Esophagus muscularis mucosa (tissue), 4 donors: ENCODE measurements at regions not wholly inside any gene's neighbourhood (a gene's known extent, or its start where the extent isn't known, plus 50 kb on each side); places are given as distances from the start of the nearest gene placed in this dataset.

Experiments
- DNase-seq: peaks from one replicate; pipeline ENCODE4 v3.0.0-alpha.2; 2017; ENCODE audit errors: extremely low spot score
- H3K27ac ChIP-seq, 4 donors: fragments of 200-600 bp; sonication (generic); replicated peaks in 1 of 4; 1 replicate in 3 of 4; 2 replicates in 1 of 4; pipeline ENCODE4 v1.5.1; 2016 to 2019; ENCODE audit warnings: mild to moderate bottlenecking in 1 of 4
- H3K27me3 ChIP-seq, 4 donors: fragments of 200-600 bp; sonication (generic); one replicate each; pipeline versions ENCODE4 v1.5.1 to v1.6.0; 2016 to 2019
- H3K36me3 ChIP-seq, 4 donors: fragments of 200-600 bp; sonication (generic); one replicate each; pipeline ENCODE4 v1.5.1; 2016 to 2019
- H3K4me1 ChIP-seq, 4 donors: fragments of 200-600 bp; sonication (generic); one replicate each; pipeline ENCODE4 v1.5.1; 2016 to 2019
- H3K4me3 ChIP-seq, 4 donors: fragments of 200-600 bp; sonication (generic); 1 replicate in 2 of 4; 2 replicates in 2 of 4; pipeline ENCODE4 v1.5.1; 2016 to 2019; ENCODE audit warnings: mild to moderate bottlenecking in 4 of 4, moderate library complexity in 1 of 4
- H3K9me3 ChIP-seq, 4 donors: fragments of 200-600 bp; sonication (generic); 1 replicate in 3 of 4; 2 replicates in 1 of 4; pipeline ENCODE4 v1.5.1; 2016 to 2019
- EP300 ChIP-seq: sonication (generic); formaldehyde crosslinking; IDR thresholded peaks from one replicate; pipeline ENCODE4 v1.6.1; 2017; ENCODE audit warnings: antibody characterized with exemption
- POLR2A ChIP-seq: fragments of 450-650 bp; IDR thresholded peaks from one replicate; pipeline ENCODE4 v1.6.1; 2017; ENCODE audit warnings: antibody characterized with exemption, moderate library complexity, mild to moderate bottlenecking, low read depth
- POLR2AphosphoS5 ChIP-seq, 2 donors: sonication (generic); formaldehyde crosslinking; IDR thresholded peaks; one replicate each; pipeline ENCODE4 v1.6.1; 2017; ENCODE audit warnings: antibody characterized with exemption in 2 of 2
- WGBS: methylation state at CpG from one replicate; pipeline ENCODE4 v1.1.5; 2018; 5-methylcytosine and 5-hydroxymethylcytosine counted together
- intact Hi-C: fragments of 100-400 bp; cut with DNase I; formaldehyde crosslinking; loops from one replicate; pipeline ENCODE4 v1.15.1; 2023
- TF ChIP-seq, protein P1 (sequence below), 3 experiments: fragments of 200-600 bp in 2 of 3; fragments of 450-650 bp in 1 of 3; sonication (generic) in 2 of 3; IDR thresholded peaks; one replicate each; pipeline ENCODE4 v1.5.1; 2017 to 2019; ENCODE audit warnings: antibody characterized with exemption in 3 of 3, mild to moderate bottlenecking in 2 of 3, moderate library complexity in 1 of 3

- TF ChIP-seq POLR2A (no peak), EP300 (no peak)
- TF ChIP-seq, protein P1, sequence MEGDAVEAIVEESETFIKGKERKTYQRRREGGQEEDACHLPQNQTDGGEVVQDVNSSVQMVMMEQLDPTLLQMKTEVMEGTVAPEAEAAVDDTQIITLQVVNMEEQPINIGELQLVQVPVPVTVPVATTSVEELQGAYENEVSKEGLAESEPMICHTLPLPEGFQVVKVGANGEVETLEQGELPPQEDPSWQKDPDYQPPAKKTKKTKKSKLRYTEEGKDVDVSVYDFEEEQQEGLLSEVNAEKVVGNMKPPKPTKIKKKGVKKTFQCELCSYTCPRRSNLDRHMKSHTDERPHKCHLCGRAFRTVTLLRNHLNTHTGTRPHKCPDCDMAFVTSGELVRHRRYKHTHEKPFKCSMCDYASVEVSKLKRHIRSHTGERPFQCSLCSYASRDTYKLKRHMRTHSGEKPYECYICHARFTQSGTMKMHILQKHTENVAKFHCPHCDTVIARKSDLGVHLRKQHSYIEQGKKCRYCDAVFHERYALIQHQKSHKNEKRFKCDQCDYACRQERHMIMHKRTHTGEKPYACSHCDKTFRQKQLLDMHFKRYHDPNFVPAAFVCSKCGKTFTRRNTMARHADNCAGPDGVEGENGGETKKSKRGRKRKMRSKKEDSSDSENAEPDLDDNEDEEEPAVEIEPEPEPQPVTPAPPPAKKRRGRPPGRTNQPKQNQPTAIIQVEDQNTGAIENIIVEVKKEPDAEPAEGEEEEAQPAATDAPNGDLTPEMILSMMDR (IDR thresholded peaks at IDR 0.05) = no peak
- Histone ChIP-seq H3K27me3 (no peaks in the 10 kb centered on the region), H3K27ac (no peak overlapping the region), H3K9me3 (no peaks in the 10 kb centered on the region), H3K36me3 (no peaks in the 10 kb centered on the region), H3K4me1 (no peaks in the 10 kb centered on the region), H3K4me3 (no peak overlapping the region)
- 71% methylated on average over 1 of the region's 1 CpG for WGBS
- no peak for DNase-seq
- intact Hi-C loops = no loop called here
Observed at GRCh38 chr14:27006570-27006969, 408.7 kb upstream of the NOVA1 start.

- no peak for DNase-seq
- no peak overlapping the region for H3K27ac ChIP-seq
- H3K4me1 ChIP-seq = no peaks in the 10 kb centered on the region
- no peak for TF ChIP-seq EP300
- TF ChIP-seq, protein P1 (IDR thresholded peaks at IDR 0.05) = no peak
- TF ChIP-seq POLR2AphosphoS5 (IDR thresholded peaks at IDR 0.05) = no peak
- no peak for TF ChIP-seq POLR2A
- no peaks in the 10 kb centered on the region for H3K9me3 ChIP-seq
- H3K27me3 ChIP-seq = no peaks in the 10 kb centered on the region
- intact Hi-C loops = no loop called here
- H3K4me3 ChIP-seq = no peak overlapping the region
- H3K36me3 ChIP-seq = no peaks in the 10 kb centered on the region
Observed at GRCh38 chr14:27008187-27008586, 410.4 kb upstream of the NOVA1 start.

GRCh38 chr14:27012641-27013040 is 414.8 kb upstream of the NOVA1 start:
- Histone ChIP-seq H3K36me3 (no peaks in the 10 kb centered on the region), H3K27me3 (no peaks in the 10 kb centered on the region), H3K4me1 (no peaks in the 10 kb centered on the region), H3K4me3 (no peak overlapping the region), H3K9me3 (no peaks in the 10 kb centered on the region), H3K27ac (no peak overlapping the region)
- WGBS = 62% methylated on average over 3 of the region's 3 CpGs
- intact Hi-C loops = no loop called here
- TF ChIP-seq POLR2A (no peak), EP300 (no peak), POLR2AphosphoS5 (IDR thresholded peaks at IDR 0.05) (no peak)
- TF ChIP-seq, protein P1 (IDR thresholded peaks at IDR 0.05) = no peak
- DNase-seq = no peak

- intact Hi-C loops = no loop called here
- no peak for DNase-seq
- 88% methylated on average over 4 of the region's 4 CpGs for WGBS
Observed at GRCh38 chr14:27013678-27014077, 415.8 kb upstream of the NOVA1 start.

DNA sequence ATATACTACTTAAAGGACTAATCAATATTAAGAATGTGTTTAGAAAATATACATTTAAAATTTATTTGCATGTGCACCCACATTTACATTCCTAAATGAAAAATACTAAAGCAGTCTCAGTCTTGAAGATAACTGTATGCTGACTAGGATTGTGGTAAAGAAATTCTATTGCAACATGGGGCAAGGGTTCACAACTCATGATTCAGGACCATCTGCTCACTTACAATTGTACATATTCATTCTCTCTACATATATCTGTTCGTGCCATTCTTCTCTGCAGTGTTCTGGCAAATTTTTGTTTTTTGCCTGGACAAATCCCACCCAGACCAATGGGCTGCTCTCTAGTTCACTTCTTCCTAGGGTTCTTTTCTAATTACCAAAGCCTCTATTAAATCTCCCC is 417.2 kb upstream of the NOVA1 start:
- H3K4me1 ChIP-seq = no peaks in the 10 kb centered on the region
- H3K27ac ChIP-seq = no peak overlapping the region
- H3K4me3 ChIP-seq = no peak overlapping the region
- no peak for DNase-seq
- H3K9me3 ChIP-seq = no peaks in the 10 kb centered on the region
- intact Hi-C loops = no loop called here
- WGBS = 78% methylated on average over 1 of the region's 1 CpG
- no peaks in the 10 kb centered on the region for H3K27me3 ChIP-seq
- TF ChIP-seq POLR2A = no peak
- no peak for TF ChIP-seq POLR2AphosphoS5 (IDR thresholded peaks at IDR 0.05)
- TF ChIP-seq, protein P1 (IDR thresholded peaks at IDR 0.05) = no peak
- no peak for TF ChIP-seq EP300
- no peaks in the 10 kb centered on the region for H3K36me3 ChIP-seq

More at GRCh38 chr14:27013678-27014077, 415.8 kb upstream of the NOVA1 start:
- no peaks in the 10 kb centered on the region for H3K4me1 ChIP-seq
- H3K4me3 ChIP-seq = no peak overlapping the region
- no peaks in the 10 kb centered on the region for H3K9me3 ChIP-seq
- H3K36me3 ChIP-seq = no peaks in the 10 kb centered on the region
- no peak overlapping the region for H3K27ac ChIP-seq
- TF ChIP-seq POLR2AphosphoS5 (IDR thresholded peaks at IDR 0.05) (no peak), EP300 (no peak), POLR2A (no peak)
- TF ChIP-seq, protein P1 (IDR thresholded peaks at IDR 0.05) = no peak
- no peaks in the 10 kb centered on the region for H3K27me3 ChIP-seq
